DOHH2 (cell line): ENCODE measurements at regions not wholly inside any gene's neighbourhood (a gene's known extent, or its start where the extent isn't known, plus 50 kb on each side); places are given as distances from the start of the nearest gene placed in this dataset.

Source experiments
- EZH2phosphoT487 ChIP-seq: fragments of 200-600 bp; sonication (generic); IDR thresholded peaks from 2 replicates; pipeline ENCODE4 v1.6.1; 2017; ENCODE audit warnings: borderline replicate concordance, mild to moderate bottlenecking, antibody characterized with exemption, low read length, moderate library complexity, mixed read lengths
- TF ChIP-seq, protein P1 (sequence below): fragments of 200-600 bp; sonication (generic); IDR thresholded peaks from one replicate; pipeline ENCODE4 v1.5.1; 2014; ENCODE audit warnings: antibody characterized with exemption, mild to moderate bottlenecking, low read depth, low read length; ENCODE audit not compliant: poor library complexity, severe bottlenecking

DNA sequence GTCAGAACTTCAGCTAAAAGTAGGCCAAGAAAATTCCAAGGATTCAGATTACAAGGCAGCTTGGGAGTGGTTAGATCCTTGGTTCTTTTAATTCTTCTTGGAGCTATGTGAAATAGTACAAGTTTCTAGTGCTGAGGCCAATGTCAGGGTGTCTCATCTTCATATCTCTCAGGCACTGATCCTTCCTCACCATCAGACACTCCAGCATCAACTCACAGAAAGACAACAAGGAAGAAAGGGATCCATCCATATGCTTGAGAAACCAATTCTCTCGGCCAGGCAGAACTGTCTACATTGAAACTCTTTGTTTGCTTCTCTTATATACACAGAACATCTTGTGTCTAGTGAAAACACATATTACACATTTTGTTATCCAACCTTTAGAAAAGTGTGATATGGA, 362.1 kb upstream of the CCNH start:
- TF ChIP-seq, protein P1, sequence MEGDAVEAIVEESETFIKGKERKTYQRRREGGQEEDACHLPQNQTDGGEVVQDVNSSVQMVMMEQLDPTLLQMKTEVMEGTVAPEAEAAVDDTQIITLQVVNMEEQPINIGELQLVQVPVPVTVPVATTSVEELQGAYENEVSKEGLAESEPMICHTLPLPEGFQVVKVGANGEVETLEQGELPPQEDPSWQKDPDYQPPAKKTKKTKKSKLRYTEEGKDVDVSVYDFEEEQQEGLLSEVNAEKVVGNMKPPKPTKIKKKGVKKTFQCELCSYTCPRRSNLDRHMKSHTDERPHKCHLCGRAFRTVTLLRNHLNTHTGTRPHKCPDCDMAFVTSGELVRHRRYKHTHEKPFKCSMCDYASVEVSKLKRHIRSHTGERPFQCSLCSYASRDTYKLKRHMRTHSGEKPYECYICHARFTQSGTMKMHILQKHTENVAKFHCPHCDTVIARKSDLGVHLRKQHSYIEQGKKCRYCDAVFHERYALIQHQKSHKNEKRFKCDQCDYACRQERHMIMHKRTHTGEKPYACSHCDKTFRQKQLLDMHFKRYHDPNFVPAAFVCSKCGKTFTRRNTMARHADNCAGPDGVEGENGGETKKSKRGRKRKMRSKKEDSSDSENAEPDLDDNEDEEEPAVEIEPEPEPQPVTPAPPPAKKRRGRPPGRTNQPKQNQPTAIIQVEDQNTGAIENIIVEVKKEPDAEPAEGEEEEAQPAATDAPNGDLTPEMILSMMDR: no peak
- no peak for TF ChIP-seq EZH2phosphoT487
